ENCODE measurements at regions not wholly inside any gene's neighbourhood (a gene's known extent, or its start where the extent isn't known, plus 50 kb on each side); places are given as distances from the start of the nearest gene placed in this dataset.
"Not testable (repeated sequence)": the region's sequence is repeated elsewhere in the genome, so short reads cannot be mapped to it uniquely, and the experiment has no call there.

GRCh38 chr1:120232834-120233660 lies 56.7 kb upstream of the SEC22B start:
- not testable (repeated sequence) for DNase-seq

- DNase-seq: not testable (repeated sequence)
These were observed 53.5 kb upstream of the SEC22B start for GRCh38 chr1:120229835-120230234.

Measured in activated CD4-positive, alpha-beta T cell treated with anti-CD3 and anti-CD28 coated beads, Interleukin-2, amount 50 U/mL, for 48 hours (primary cell).